B cell (primary cell): ENCODE measurements at regions not wholly inside any gene's neighbourhood (a gene's known extent, or its start where the extent isn't known, plus 50 kb on each side); places are given as distances from the start of the nearest gene placed in this dataset.

Experiments used
- ATAC-seq: fragments of 200-7000 bp; cut with Tn5 transposase; one replicate; pipeline ENCODE4 v1.10.0; 2021; ENCODE audit warnings: low read depth, mild to moderate bottlenecking, moderate number of reproducible peaks, moderate library complexity
- CTCF ChIA-PET: fragments of 350-600 bp; sonication (Branson Sonifier 250); formaldehyde crosslinking; loops from one replicate; lab custom pipeline; 2021; ENCODE audit warnings: antibody characterized with exemption, inconsistent platforms; lab: Charles Lee
- POLR2A ChIA-PET: fragments of 350-600 bp; sonication (Branson Sonifier 250); formaldehyde crosslinking; loops from one replicate; lab custom pipeline; 2021; ENCODE audit warnings: antibody characterized with exemption; lab: Charles Lee
- DNase-seq: peaks from one replicate; pipeline ENCODE4 v3.0.0; 2013
- H2AFZ ChIP-seq: 2 replicates; pipeline ENCODE4 v1.6.1; 2012; ENCODE audit warnings: mild to moderate bottlenecking, low read depth, low read length; ENCODE audit not compliant: insufficient read depth, poor library complexity, severe bottlenecking
- H3K27ac ChIP-seq, 2 donors: 1 replicate in 1 of 2; 2 replicates in 1 of 2; pipeline ENCODE4 v1.5.1; 2012 to 2013; ENCODE audit warnings: low read length in 2 of 2, mild to moderate bottlenecking in 2 of 2, moderate library complexity in 1 of 2
- H3K27me3 ChIP-seq, 4 experiments: fragments of 200-600 bp in 1 of 4; sonication (generic) in 1 of 4; replicated peaks in 1 of 4; 1 replicate in 2 of 4; 2 replicates in 2 of 4; pipeline versions ENCODE4 v1.6.1 to v1.7.0; 2013 to 2016; ENCODE audit warnings: low read length in 3 of 4, mild to moderate bottlenecking in 2 of 4, mixed read lengths in 1 of 4, moderate library complexity in 1 of 4; ENCODE audit not compliant: insufficient read depth in 4 of 4, control insufficient read depth in 3 of 4; ENCODE audit errors: control extremely low read depth in 1 of 4
- H3K36me3 ChIP-seq, 2 experiments: replicated peaks in 1 of 2; 1 replicate in 1 of 2; 2 replicates in 1 of 2; pipeline versions ENCODE4 v1.6.1 to v1.7.1; 2013; ENCODE audit warnings: low read length in 1 of 2; ENCODE audit not compliant: insufficient read depth in 2 of 2, control insufficient read depth in 1 of 2; ENCODE audit errors: control extremely low read depth in 1 of 2, extremely low read depth in 1 of 2
- H3K4me1 ChIP-seq, 2 donors: fragments of 200-600 bp in 1 of 2; sonication (generic) in 1 of 2; 1 replicate in 1 of 2; 2 replicates in 1 of 2; pipeline versions ENCODE4 v1.5.1 to v1.6.1; 2013 to 2017; ENCODE audit warnings: low read length in 2 of 2; ENCODE audit not compliant: control insufficient read depth in 2 of 2, insufficient read depth in 2 of 2
- H3K4me2 ChIP-seq: replicated peaks from 2 replicates; pipeline ENCODE3; 2012; ENCODE audit warnings: mild to moderate bottlenecking, low read depth, low read length; ENCODE audit not compliant: poor library complexity, severe bottlenecking
- H3K4me3 ChIP-seq, 5 experiments: fragments of 200-600 bp in 1 of 5; sonication (generic) in 1 of 5; 1 replicate in 3 of 5; 2 replicates in 2 of 5; pipeline versions ENCODE4 v1.5.1 to v1.7.0; 2011 to 2016; ENCODE audit warnings: low read length in 4 of 5, mild to moderate bottlenecking in 4 of 5, low read depth in 2 of 5, control low read depth in 1 of 5, moderate library complexity in 1 of 5; ENCODE audit not compliant: insufficient read depth in 1 of 5; ENCODE audit errors: control extremely low read depth in 1 of 5, extremely low read depth in 1 of 5
- H3K79me2 ChIP-seq: fragments of 200-600 bp; sonication (generic); one replicate; pipeline ENCODE4 v1.6.0; 2016; ENCODE audit warnings: low read length; ENCODE audit not compliant: control insufficient read depth, insufficient read depth
- H3K9ac ChIP-seq: fragments of 200-600 bp; sonication (generic); 2 replicates; pipeline ENCODE4 v1.6.1; 2017; ENCODE audit warnings: mild to moderate bottlenecking, low read length, moderate library complexity
- H3K9me3 ChIP-seq, 3 donors: one replicate each; pipeline versions ENCODE4 v1.6.1 to v1.7.1; 2013; ENCODE audit warnings: low read length in 2 of 3; ENCODE audit not compliant: control insufficient read depth in 2 of 3, insufficient read depth in 1 of 3; ENCODE audit errors: control extremely low read depth in 1 of 3
- H4K20me1 ChIP-seq: 2 replicates; pipeline ENCODE4 v1.6.0; 2012; ENCODE audit warnings: mild to moderate bottlenecking, low read length; ENCODE audit not compliant: insufficient read depth, control insufficient read depth, poor library complexity, severe bottlenecking
- H3K27ac Mint-ChIP-seq: one replicate; pipeline ENCODE4 v1.8.0; 2021; ENCODE audit warnings: mixed read lengths
- H3K27me3 Mint-ChIP-seq: one replicate; pipeline ENCODE4 v1.8.0; 2021; ENCODE audit warnings: mixed read lengths
- H3K4me1 Mint-ChIP-seq: one replicate; pipeline ENCODE4 v1.8.0; 2021; ENCODE audit warnings: mixed read lengths
- H3K4me3 Mint-ChIP-seq: one replicate; pipeline ENCODE4 v1.8.0; 2021; ENCODE audit warnings: mixed read lengths
- H3K9me3 Mint-ChIP-seq: one replicate; pipeline ENCODE4 v1.8.0; 2022; ENCODE audit warnings: mixed read lengths; ENCODE audit not compliant: insufficient read depth
- CTCF ChIP-seq: fragments of 200-600 bp; IDR thresholded peaks from one replicate; pipeline ENCODE4 v1.8.0; 2022; ENCODE audit warnings: antibody characterized with exemption, mild to moderate bottlenecking
- EZH2 ChIP-seq: IDR thresholded peaks from 2 replicates; pipeline ENCODE4 v1.6.1; 2012; ENCODE audit warnings: borderline replicate concordance, low read depth, mild to moderate bottlenecking, moderate library complexity, low read length; ENCODE audit not compliant: insufficient read depth, poor library complexity, severe bottlenecking
- WGBS: methylation state at CpG from one replicate; pipeline ENCODE4 v1.1.5; 2013; ENCODE audit warnings: missing lambda C conversion rate; ENCODE audit not compliant: insufficient coverage; 5-methylcytosine and 5-hydroxymethylcytosine counted together
- intact Hi-C: fragments of 100-400 bp; cut with micrococcal nuclease; formaldehyde crosslinking; loops from one replicate; pipeline ENCODE4 v1.10.0; 2022

GRCh38 chrX:85630901-85631300, 251.4 kb upstream of the POF1B start:
- no peak overlapping the region for H3K4me2 ChIP-seq
- H3K27me3 ChIP-seq = no peaks in the 10 kb centered on the region
- no peaks in the 10 kb centered on the region for H3K36me3 ChIP-seq
- no peak overlapping the region for H3K27ac ChIP-seq
- H3K4me1 ChIP-seq = no peaks in the 10 kb centered on the region
- no peaks in the 10 kb centered on the region for H3K27me3 Mint-ChIP-seq
- H3K9me3 Mint-ChIP-seq = no peaks in the 10 kb centered on the region
- no peaks in the 10 kb centered on the region for H4K20me1 ChIP-seq
- CTCF ChIA-PET = no interaction called here
- ATAC-seq (no peak), DNase-seq (no peak)
- H3K27ac Mint-ChIP-seq = no peak overlapping the region
- POLR2A ChIA-PET = no interaction called here
- no peak overlapping the region for H3K4me3 ChIP-seq
- no peaks in the 10 kb centered on the region for H3K79me2 ChIP-seq
- no peak overlapping the region for H2AFZ ChIP-seq
- intact Hi-C loops = no loop called here
- no peaks in the 10 kb centered on the region for H3K4me1 Mint-ChIP-seq
- H3K4me3 Mint-ChIP-seq = no peak overlapping the region
- H3K9ac ChIP-seq = no peak overlapping the region
- H3K9me3 ChIP-seq = peaks cover 0 to 4% (median 0%) of the 10 kb centered on the region in 3 donors
- no peak for TF ChIP-seq CTCF
- no peak for TF ChIP-seq EZH2

GRCh38 chrX:85627363-85627762, 247.9 kb upstream of the POF1B start:
- ChIA-PET POLR2A (no interaction called here), CTCF (no interaction called here)
- peaks cover 0 to 4% (median 0%) of the 10 kb centered on the region in 3 donors for H3K9me3 ChIP-seq
- Mint-ChIP-seq H3K27me3 (no peaks in the 10 kb centered on the region), H3K9me3 (no peaks in the 10 kb centered on the region), H3K4me3 (no peak overlapping the region), H3K27ac (no peak overlapping the region), H3K4me1 (no peaks in the 10 kb centered on the region)
- H3K27ac ChIP-seq = no peak overlapping the region
- no peak overlapping the region for H2AFZ ChIP-seq
- no peaks in the 10 kb centered on the region for H3K36me3 ChIP-seq
- H4K20me1 ChIP-seq = no peaks in the 10 kb centered on the region
- no CpG with 5 or more reads among the region's 3 CpGs for WGBS
- H3K9ac ChIP-seq = no peak overlapping the region
- no peak for ATAC-seq
- TF ChIP-seq CTCF (no peak), EZH2 (no peak)
- intact Hi-C loops = no loop called here
- H3K4me3 ChIP-seq = no peak overlapping the region
- no peaks in the 10 kb centered on the region for H3K27me3 ChIP-seq
- no peaks in the 10 kb centered on the region for H3K4me1 ChIP-seq
- no peak overlapping the region for H3K4me2 ChIP-seq
- no peak for DNase-seq
- H3K79me2 ChIP-seq = no peaks in the 10 kb centered on the region
